ENCODE measurements at regions not wholly inside any gene's neighbourhood (a gene's known extent, or its start where the extent isn't known, plus 50 kb on each side); places are given as distances from the start of the nearest gene placed in this dataset.

DNA sequence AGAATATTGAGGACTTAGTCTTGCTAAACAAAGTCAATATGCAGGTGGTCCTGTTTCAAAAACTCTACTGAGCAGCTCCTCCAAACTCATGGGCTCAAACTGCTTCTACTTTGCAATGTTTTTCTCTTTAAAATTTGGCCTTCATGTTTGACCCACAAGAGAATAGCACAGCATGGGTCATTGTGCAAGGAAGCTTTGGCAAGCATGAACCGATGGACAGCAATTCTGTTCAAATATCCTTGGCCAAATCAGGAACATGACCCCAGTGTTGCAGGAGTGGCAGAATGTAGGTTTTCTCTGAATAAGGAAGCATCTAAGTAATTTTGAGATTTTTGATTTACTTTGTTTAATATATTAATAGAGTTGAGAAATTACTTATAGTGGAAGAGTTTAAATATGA, 477.9 kb downstream of the KCNJ3 start:
- DNase-seq (ENCODE audit: low spot score): no peak

DNA sequence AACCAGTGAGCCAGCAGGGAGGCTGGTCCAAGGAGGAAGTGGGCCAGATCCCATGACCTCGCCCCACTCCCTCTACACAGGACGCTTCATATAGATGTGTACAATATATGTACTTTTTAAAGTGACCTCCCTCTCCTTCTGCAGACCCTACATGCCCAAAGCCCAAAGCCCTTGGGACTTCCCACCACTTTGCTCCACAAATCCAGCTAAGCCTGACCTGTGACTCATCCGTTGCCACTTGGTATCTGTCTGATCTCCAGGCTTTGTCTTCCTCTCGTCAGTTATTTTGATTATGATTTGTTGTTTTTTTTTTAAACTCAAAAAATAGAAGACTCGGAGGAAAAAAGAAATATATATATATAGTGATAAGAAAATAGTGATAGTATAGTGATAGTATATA, 470.8 kb downstream of the KCNJ3 start:
- no peak for DNase-seq (ENCODE audit: low spot score)

- DNase-seq (ENCODE audit: low spot score): no peak
Observed at GRCh38 chr2:155162494-155162893, 464.0 kb downstream of the KCNJ3 start.

- no peak for DNase-seq (ENCODE audit: low spot score)
Observed at GRCh38 chr2:155161314-155161713, 462.8 kb downstream of the KCNJ3 start.

DNA sequence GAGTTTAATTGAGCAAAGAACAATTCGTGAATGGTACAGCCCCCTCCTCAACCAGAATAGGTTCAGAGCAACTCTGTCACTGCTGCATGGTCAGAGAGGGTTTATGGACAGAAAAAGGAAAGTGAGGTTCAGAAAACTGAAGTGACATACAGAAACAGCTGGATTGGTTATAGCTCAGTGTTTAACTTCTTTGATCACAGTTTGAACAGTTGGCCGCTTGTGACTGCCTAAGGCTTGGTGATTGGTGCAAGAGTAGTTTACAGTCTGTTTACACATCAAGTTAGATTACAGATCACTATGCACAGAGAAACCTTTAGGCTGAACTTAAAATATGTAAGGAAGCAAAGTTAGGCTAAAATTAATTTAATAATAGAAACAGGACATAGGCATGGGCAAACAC, 459.2 kb downstream of the KCNJ3 start:
- no peak for DNase-seq (ENCODE audit: low spot score)

DNA sequence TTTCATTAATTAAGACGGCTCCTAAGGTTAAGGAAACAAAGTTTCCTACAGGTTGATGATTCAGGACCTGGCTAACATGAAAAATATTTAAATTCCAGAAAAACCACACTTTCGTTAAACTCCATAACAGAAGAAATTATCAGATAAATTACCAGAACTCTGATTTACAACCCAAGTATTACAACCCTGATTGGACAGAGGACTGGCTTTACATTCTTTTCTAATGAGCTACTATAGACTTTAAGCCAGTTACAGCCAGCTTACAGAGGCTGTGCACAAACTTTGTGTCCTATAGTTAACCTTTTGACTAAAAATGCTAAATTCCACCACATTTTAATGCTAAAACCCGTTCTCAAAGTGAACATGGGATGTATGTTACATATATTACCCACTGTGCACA, 458.6 kb downstream of the KCNJ3 start:
- no peak for DNase-seq (ENCODE audit: low spot score)

DNA sequence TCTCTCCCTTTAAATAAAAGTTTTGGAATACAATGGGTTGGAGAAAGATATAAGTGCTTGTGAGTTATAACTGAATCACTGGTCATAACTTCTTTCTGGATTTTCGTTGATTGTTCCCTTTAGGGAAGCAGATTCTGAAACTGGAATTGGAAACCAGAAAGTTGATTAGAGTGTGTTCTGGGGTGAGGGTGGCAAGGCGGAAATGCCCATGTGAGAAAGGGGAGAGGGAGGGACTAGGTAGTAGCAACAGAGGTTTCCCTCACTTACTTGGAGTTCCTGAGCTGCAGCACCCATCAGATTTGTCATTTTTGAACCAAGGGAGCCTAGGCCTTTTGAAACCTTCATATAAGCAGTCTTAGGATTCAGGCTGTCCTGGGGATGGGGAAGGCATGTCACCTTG, 453.4 kb downstream of the KCNJ3 start:
- DNase-seq (ENCODE audit: low spot score): no peak

DNA sequence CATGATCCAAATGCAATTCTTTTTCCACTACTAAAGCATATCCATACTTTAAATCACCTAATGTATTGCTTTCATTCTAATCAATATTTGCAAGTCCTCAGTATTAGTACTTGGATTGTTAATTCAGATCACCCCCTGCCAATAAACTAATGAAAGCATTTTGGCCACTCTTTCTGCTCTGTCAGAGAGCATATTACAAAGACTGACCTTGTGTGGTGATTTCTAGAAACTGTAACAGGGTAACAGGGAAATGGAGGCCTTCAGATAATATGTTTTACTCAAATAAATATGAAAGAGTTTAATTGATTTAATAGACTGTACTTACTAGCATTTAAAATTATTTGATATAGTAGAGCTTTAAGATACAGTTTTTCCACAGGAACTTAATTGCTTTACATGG, 453.0 kb downstream of the KCNJ3 start:
- no peak for DNase-seq (ENCODE audit: low spot score)

DNA sequence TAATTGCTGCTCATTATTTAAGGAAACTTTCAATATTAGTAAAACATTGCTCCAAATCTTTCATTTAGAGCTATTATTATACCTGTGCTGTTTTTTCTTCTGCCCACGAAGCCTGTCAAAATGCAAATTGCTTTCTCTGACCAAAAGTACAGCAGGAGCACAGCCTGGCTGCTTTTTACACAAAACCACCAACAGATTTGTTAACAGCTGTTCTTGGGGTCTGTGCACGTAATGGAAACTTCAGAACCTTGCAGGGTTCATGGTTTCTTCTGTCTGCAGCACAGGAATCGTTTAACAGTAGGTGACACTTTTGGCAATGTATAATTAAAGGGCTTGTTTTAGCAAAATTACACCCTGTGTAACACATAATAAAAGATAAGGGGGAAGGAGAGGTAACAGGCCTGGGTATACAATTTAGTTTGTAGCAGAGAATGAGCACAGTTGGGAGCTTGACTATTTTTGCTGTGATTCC, 447.3 kb downstream of the KCNJ3 start:
- no peak for DNase-seq (ENCODE audit: low spot score)

- DNase-seq (ENCODE audit: low spot score): no peak
Observed at GRCh38 chr2:155141418-155141817, 442.9 kb downstream of the KCNJ3 start.

DNA sequence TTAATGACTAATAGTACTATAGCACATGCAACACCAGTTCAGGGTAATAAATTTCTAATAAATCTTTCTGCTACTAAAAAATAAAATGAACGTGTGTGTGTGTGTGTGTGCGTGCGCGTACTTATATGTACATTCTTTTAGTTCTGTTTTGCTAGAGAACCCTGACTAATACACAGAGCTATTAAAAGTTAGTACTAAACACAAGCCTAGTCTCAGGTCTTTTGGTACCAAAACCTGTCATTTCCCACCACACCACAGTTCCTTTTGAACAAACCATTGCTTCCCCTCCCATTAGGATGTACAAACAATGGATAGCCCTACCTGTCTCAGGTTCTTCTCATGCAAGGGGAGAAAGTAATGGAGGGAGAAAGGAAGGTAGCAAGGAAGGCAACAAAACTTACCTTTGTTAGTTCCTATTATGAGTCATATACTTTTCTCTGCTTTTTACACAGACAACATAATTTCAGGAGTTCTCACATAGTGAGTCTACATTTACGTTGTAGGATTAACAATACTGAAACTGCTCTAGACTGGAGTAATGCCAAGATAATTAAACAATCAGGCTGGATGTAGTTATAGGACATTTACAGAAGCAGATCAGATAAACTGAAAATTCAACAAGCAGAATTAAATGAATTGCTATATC, 427.2 kb downstream of the KCNJ3 start:
- no peak for DNase-seq (ENCODE audit: low spot score)

- no peak for DNase-seq (ENCODE audit: low spot score)
Observed at GRCh38 chr2:155115846-155116245, 417.4 kb downstream of the KCNJ3 start.

GRCh38 chr2:155111070-155111469, 412.6 kb downstream of the KCNJ3 start:
- no peak for DNase-seq (ENCODE audit: low spot score)

DNA sequence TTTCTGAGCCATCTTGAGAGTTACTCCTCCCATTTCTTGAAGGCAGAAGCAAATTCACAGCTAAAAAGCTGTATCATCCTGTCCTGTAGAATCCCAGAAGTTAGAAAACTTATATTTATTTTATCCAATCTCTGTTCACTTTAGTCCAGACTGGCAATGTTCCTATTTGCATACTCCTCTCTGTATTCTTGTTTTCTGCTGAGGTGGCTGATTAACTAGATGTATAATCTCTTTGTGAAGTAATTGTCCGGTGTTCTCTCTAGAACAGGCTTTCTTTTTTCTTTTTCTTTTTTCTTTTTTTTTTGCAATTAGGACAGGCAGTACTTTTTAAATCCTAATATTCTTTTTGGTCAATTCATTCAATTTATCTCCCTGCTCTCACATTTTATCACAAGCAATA, 411.0 kb downstream of the KCNJ3 start:
- no peak for DNase-seq (ENCODE audit: low spot score)

DNA sequence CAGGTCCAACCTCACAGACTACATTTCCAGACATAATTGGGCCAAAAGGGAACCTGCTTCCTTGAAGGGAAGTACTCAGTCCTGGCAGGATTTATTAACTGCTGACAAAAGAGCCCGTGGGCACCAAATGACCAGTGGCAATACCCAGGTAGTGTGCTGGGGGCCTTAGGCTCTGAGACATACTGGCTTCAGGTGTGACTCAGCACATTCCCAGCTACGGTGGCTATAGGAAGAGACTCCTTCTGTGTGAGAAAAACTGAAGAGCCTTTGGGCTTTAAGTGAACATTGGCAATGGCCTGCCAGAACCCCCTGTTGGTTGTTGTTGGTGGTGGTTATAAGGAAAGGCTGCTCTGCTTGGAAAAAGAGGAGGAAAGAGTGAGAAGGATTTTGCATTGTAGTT, 401.8 kb downstream of the KCNJ3 start:
- DNase-seq (ENCODE audit: low spot score): no peak

- DNase-seq (ENCODE audit: low spot score): no peak
Observed at GRCh38 chr2:155099784-155100183, 401.3 kb downstream of the KCNJ3 start.

GRCh38 chr2:155095613-155096012, 397.1 kb downstream of the KCNJ3 start:
- no peak for DNase-seq (ENCODE audit: low spot score)

GRCh38 chr2:155080373-155080772, 381.9 kb downstream of the KCNJ3 start:
- peak; percentile 8 for DNase-seq (ENCODE audit: low spot score)

DNA sequence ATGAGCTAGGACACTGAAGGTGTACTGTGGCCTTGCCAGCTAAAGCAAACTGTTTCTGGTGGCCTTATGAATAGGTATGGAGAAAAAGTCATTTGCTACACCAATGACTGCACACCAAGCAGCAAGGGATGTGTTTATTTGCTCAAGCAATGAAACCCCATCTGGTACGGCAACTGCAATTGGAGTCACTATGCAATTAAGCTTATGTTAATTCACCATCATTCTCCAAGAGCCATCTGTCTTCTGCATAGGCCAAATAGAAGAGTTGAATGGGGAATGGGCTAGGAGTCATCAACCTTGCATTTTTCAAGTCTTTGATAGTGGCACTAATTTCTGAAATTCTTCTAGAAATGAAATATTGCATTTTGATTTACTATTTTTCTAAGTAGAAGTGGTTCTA, 372.0 kb downstream of the KCNJ3 start:
- no peak for DNase-seq (ENCODE audit: low spot score)

GRCh38 chr2:155062922-155063258, 364.4 kb downstream of the KCNJ3 start:
- DNase-seq (ENCODE audit: low spot score): no peak

DNA sequence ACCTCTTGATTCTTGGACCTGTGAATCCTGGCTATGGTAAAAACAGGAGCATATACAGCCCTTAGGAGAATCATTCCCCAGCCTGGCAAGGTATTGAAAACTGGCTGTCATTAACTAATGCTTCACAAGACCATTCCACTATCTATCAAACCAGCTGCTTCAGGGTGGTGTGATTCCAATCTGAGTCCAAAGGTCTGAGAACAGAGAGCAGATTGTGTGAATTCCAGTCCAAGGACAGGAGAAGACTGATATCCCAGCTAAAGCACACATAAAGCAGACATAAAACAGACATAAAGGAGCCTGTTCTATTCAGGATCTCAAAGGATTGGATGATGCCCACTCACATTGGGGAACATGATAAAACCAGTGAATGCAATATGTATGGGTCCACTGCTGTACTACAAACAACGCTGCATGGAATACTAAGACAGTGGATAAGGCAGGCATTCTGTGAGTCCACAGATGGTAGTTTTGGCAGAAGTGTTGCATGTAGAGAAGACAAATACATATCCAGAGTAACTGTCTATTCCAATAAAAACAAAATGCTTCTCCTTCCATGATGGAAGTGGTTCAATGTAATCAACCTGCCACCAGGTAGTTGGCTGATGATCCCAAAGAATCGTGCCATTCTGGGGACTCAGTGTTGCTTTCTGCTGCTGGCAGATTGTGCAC, 363.9 kb downstream of the KCNJ3 start:
- DNase-seq (ENCODE audit: low spot score): no peak

GRCh38 chr2:155060896-155061295, 362.4 kb downstream of the KCNJ3 start:
- DNase-seq (ENCODE audit: low spot score): no peak

DNA sequence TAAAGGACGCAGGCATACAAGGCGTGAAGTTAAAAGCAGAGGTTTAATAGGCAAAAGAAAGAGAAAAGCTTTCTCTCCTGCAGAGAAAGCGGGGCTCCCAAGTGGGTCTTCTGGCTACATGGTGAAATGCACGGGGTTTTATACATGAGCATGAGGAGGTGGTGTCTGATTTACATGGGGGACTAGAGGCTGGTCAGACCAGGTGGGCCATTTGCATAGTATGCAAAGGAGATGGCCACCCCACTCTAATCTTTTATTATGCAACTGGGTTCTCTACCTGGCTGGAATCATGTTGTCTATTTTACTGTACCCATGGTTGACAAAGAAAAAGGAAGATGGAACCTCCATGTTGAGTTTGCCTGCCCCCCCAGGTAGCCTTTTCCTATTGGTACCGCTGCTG, 356.2 kb downstream of the KCNJ3 start:
- DNase-seq (ENCODE audit: low spot score): no peak

- no peak for DNase-seq (ENCODE audit: low spot score)
Observed at GRCh38 chr2:155043097-155043496, 344.6 kb downstream of the KCNJ3 start.

All from SK-N-DZ (cell line).